Activated CD8-positive, alpha-beta T cell treated with anti-CD3 and anti-CD28 coated beads for 36 hours (primary cell): ENCODE measurements at regions not wholly inside any gene's neighbourhood (a gene's known extent, or its start where the extent isn't known, plus 50 kb on each side); places are given as distances from the start of the nearest gene placed in this dataset.

Experiments
- ATAC-seq: fragments of 200-7000 bp; cut with Tn5 transposase; one replicate; pipeline ENCODE4 v1.10.0; 2021; ENCODE audit warnings: mild to moderate bottlenecking, moderate library complexity
- CTCF ChIA-PET: fragments of 350-600 bp; sonication (Branson Sonifier 250); formaldehyde crosslinking; loops from one replicate; lab custom pipeline; 2021; ENCODE audit warnings: antibody characterized with exemption; lab: Charles Lee
- POLR2A ChIA-PET: fragments of 350-600 bp; sonication (Branson Sonifier 250); formaldehyde crosslinking; loops from one replicate; lab custom pipeline; 2021; ENCODE audit warnings: antibody characterized with exemption; lab: Charles Lee
- DNase-seq: peaks from one replicate; pipeline ENCODE4 v3.0.0-alpha.2; 2020
- H3K27ac Mint-ChIP-seq: one replicate; pipeline ENCODE4 v1.8.0; 2021; ENCODE audit warnings: mild to moderate bottlenecking, mixed read lengths
- H3K27me3 Mint-ChIP-seq: one replicate; pipeline ENCODE4 v1.8.0; 2021; ENCODE audit warnings: mixed read lengths
- H3K36me3 Mint-ChIP-seq: one replicate; pipeline ENCODE4 v1.8.0; 2021; ENCODE audit warnings: low read depth, mixed read lengths
- H3K4me1 Mint-ChIP-seq: one replicate; pipeline ENCODE4 v1.8.0; 2021; ENCODE audit warnings: low read depth, mixed read lengths
- H3K4me3 Mint-ChIP-seq: one replicate; pipeline ENCODE4 v1.8.0; 2021; ENCODE audit warnings: mild to moderate bottlenecking, moderate library complexity, mixed read lengths
- H3K9me3 Mint-ChIP-seq: one replicate; pipeline ENCODE4 v1.8.0; 2021; ENCODE audit warnings: mixed read lengths
- intact Hi-C: fragments of 100-400 bp; cut with micrococcal nuclease; formaldehyde crosslinking; loops from one replicate; pipeline ENCODE4 v1.10.0; 2022
- TF ChIP-seq, protein P1 (sequence below): fragments of 200-600 bp; IDR thresholded peaks from one replicate; pipeline ENCODE4 v1.8.0; 2022; ENCODE audit warnings: antibody characterized with exemption, mild to moderate bottlenecking

- ChIA-PET POLR2A (no interaction called here), CTCF (no interaction called here)
- ATAC-seq (no peak), DNase-seq (no peak)
- Mint-ChIP-seq H3K27me3 (peaks cover 12% of the 10 kb centered on the region), H3K4me1 (no peaks in the 10 kb centered on the region), H3K27ac (no peak overlapping the region), H3K36me3 (no peaks in the 10 kb centered on the region), H3K4me3 (no peak overlapping the region), H3K9me3 (no peaks in the 10 kb centered on the region)
- intact Hi-C loops, result no loop called here
- TF ChIP-seq, protein P1, sequence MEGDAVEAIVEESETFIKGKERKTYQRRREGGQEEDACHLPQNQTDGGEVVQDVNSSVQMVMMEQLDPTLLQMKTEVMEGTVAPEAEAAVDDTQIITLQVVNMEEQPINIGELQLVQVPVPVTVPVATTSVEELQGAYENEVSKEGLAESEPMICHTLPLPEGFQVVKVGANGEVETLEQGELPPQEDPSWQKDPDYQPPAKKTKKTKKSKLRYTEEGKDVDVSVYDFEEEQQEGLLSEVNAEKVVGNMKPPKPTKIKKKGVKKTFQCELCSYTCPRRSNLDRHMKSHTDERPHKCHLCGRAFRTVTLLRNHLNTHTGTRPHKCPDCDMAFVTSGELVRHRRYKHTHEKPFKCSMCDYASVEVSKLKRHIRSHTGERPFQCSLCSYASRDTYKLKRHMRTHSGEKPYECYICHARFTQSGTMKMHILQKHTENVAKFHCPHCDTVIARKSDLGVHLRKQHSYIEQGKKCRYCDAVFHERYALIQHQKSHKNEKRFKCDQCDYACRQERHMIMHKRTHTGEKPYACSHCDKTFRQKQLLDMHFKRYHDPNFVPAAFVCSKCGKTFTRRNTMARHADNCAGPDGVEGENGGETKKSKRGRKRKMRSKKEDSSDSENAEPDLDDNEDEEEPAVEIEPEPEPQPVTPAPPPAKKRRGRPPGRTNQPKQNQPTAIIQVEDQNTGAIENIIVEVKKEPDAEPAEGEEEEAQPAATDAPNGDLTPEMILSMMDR, result no peak
Measured at GRCh38 chr1:175808999-175809398, 65.6 kb upstream of the TNR start.

DNA sequence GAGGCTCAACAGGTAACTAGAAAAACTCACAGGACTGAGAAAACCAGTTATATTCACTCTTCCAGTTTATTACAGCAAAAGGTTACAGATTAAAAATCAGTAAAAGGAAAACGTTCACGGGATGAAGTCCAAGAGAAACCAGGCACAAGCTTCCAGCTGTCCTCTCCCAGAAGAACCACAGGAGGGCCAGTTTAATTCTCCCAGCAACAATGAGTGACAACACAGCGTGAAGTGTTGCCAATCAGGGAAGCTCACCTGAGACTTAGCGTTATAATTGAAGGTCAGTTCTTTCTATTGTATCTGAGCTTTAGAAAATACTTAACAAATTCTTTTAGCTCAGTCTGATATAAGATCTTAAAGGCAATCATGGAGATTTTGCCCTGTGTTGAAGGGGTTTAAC, 65.2 kb upstream of the TNR start:
- peaks cover 12% of the 10 kb centered on the region for H3K27me3 Mint-ChIP-seq
- H3K4me1 Mint-ChIP-seq, result no peaks in the 10 kb centered on the region
- DNase-seq (no peak), ATAC-seq (no peak)
- intact Hi-C loops, result no loop called here
- TF ChIP-seq, protein P1, result no peak
- no peaks in the 10 kb centered on the region for H3K9me3 Mint-ChIP-seq
- ChIA-PET CTCF (no interaction called here), POLR2A (no interaction called here)
- H3K4me3 Mint-ChIP-seq, result no peak overlapping the region
- H3K27ac Mint-ChIP-seq, result no peak overlapping the region
- no peaks in the 10 kb centered on the region for H3K36me3 Mint-ChIP-seq

- TF ChIP-seq, protein P1, result no peak
- no peaks in the 10 kb centered on the region for H3K36me3 Mint-ChIP-seq
- no peaks in the 10 kb centered on the region for H3K4me1 Mint-ChIP-seq
- intact Hi-C loops, result no loop called here
- DNase-seq (no peak), ATAC-seq (no peak)
- ChIA-PET POLR2A (no interaction called here), CTCF (no interaction called here)
- no peak overlapping the region for H3K4me3 Mint-ChIP-seq
- H3K27me3 Mint-ChIP-seq, result no peaks in the 10 kb centered on the region
- H3K27ac Mint-ChIP-seq, result no peak overlapping the region
- no peaks in the 10 kb centered on the region for H3K9me3 Mint-ChIP-seq
Measured at GRCh38 chr1:175804561-175804960, 61.2 kb upstream of the TNR start.

GRCh38 chr1:175803413-175803812, 60.0 kb upstream of the TNR start:
- DNase-seq, result no peak
- POLR2A ChIA-PET, result interaction anchor here (0.8 kb wide), 1 partner anchor 14 kb away, joined by 4 read pairs; no protein-coding TSS in a partner anchor

GRCh38 chr1:175802407-175803123, 59.2 kb upstream of the TNR start:
- POLR2A ChIA-PET, result no interaction called here
- no peaks in the 10 kb centered on the region for H3K9me3 Mint-ChIP-seq
- no peak overlapping the region for H3K27ac Mint-ChIP-seq
- CTCF ChIA-PET, result no interaction called here
- no peak overlapping the region for H3K4me3 Mint-ChIP-seq
- DNase-seq (no peak), ATAC-seq (no peak)
- intact Hi-C loops, result no loop called here
- H3K4me1 Mint-ChIP-seq, result no peaks in the 10 kb centered on the region
- H3K27me3 Mint-ChIP-seq, result no peaks in the 10 kb centered on the region
- H3K36me3 Mint-ChIP-seq, result no peaks in the 10 kb centered on the region
- TF ChIP-seq, protein P1, result no peak

More at GRCh38 chr1:175803413-175803812, 60.0 kb upstream of the TNR start:
- Mint-ChIP-seq H3K27me3 (no peaks in the 10 kb centered on the region), H3K4me1 (no peaks in the 10 kb centered on the region), H3K36me3 (no peaks in the 10 kb centered on the region), H3K4me3 (no peak overlapping the region), H3K9me3 (no peaks in the 10 kb centered on the region), H3K27ac (no peak overlapping the region)
- TF ChIP-seq, protein P1, result no peak
- CTCF ChIA-PET, result no interaction called here
- intact Hi-C loops, result no loop called here
- no peak for ATAC-seq
